ENCODE measurements at regions not wholly inside any gene's neighbourhood (a gene's known extent, or its start where the extent isn't known, plus 50 kb on each side); places are given as distances from the start of the nearest gene placed in this dataset.

DNA sequence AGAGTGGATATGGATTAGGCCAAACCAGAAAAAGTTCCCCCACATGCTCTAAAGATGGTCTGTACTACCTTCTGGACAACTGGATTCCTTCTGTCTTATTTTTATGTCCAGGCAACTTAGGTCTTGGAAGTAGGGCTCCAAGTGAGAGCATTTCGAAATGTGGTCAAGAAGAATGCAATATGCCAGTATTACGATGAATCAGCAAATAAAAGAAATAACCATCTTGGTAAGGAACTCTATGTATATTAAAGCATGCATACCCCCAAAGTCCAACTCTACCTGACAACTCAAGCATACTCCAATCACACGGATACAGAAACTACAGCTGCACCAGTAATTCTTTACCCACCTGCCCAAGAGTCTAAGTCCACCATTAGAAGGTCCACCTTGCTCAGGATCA lies 234.5 kb downstream of the HNRNPD start:
- TF ChIP-seq, protein P1, sequence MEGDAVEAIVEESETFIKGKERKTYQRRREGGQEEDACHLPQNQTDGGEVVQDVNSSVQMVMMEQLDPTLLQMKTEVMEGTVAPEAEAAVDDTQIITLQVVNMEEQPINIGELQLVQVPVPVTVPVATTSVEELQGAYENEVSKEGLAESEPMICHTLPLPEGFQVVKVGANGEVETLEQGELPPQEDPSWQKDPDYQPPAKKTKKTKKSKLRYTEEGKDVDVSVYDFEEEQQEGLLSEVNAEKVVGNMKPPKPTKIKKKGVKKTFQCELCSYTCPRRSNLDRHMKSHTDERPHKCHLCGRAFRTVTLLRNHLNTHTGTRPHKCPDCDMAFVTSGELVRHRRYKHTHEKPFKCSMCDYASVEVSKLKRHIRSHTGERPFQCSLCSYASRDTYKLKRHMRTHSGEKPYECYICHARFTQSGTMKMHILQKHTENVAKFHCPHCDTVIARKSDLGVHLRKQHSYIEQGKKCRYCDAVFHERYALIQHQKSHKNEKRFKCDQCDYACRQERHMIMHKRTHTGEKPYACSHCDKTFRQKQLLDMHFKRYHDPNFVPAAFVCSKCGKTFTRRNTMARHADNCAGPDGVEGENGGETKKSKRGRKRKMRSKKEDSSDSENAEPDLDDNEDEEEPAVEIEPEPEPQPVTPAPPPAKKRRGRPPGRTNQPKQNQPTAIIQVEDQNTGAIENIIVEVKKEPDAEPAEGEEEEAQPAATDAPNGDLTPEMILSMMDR (IDR thresholded peaks at IDR 0.05; ENCODE audit: control extremely low read depth, extremely low read depth) = no peak
- ATAC-seq (ENCODE audit: insufficient read depth, low FRiP score) = no peak
- Histone ChIP-seq H3K9ac (ENCODE audit: insufficient read depth in 1 of 2, low read length in 2 of 2) (no peak overlapping the region), H3K36me3 (ENCODE audit: control insufficient read depth in 4 of 4, insufficient read depth in 4 of 4, low read length in 4 of 4) (no peaks in the 10 kb centered on the region), H3K27me3 (ENCODE audit: control insufficient read depth in 3 of 3, insufficient read depth in 3 of 3, low read length in 2 of 3) (no peaks in the 10 kb centered on the region), H3K4me1 (ENCODE audit: control insufficient read depth in 5 of 5, insufficient read depth in 5 of 5, low read length in 5 of 5) (no peaks in the 10 kb centered on the region), H3K9me3 (ENCODE audit: control insufficient read depth in 4 of 4, insufficient read depth in 3 of 4, low read length in 3 of 4) (no peaks in the 10 kb centered on the region), H3K4me3 (no peak overlapping the region), H3K27ac (ENCODE audit: low read depth in 1 of 2, low read length in 1 of 2) (no peak overlapping the region)
- 94 to 95% methylated on average over 3 of the region's 3 CpGs for WGBS, 2 donors
- no peak for DNase-seq

- no peak for ATAC-seq (ENCODE audit: insufficient read depth, low FRiP score)
- H3K27me3 ChIP-seq (ENCODE audit: control insufficient read depth in 3 of 3, insufficient read depth in 3 of 3, low read length in 2 of 3) = no peaks in the 10 kb centered on the region
- H3K9me3 ChIP-seq (ENCODE audit: control insufficient read depth in 4 of 4, insufficient read depth in 3 of 4, low read length in 3 of 4) = no peaks in the 10 kb centered on the region
- no peak overlapping the region for H3K27ac ChIP-seq (ENCODE audit: low read depth in 1 of 2, low read length in 1 of 2)
- H3K9ac ChIP-seq (ENCODE audit: insufficient read depth in 1 of 2, low read length in 2 of 2) = no peak overlapping the region
- DNase-seq = no peak
- WGBS, 2 donors = 69 to 72% methylated on average over 4 of the region's 4 CpGs
- H3K36me3 ChIP-seq (ENCODE audit: control insufficient read depth in 4 of 4, insufficient read depth in 4 of 4, low read length in 4 of 4) = no peaks in the 10 kb centered on the region
- no peak overlapping the region for H3K4me3 ChIP-seq
- TF ChIP-seq, protein P1 (IDR thresholded peaks at IDR 0.05; ENCODE audit: control extremely low read depth, extremely low read depth) = no peak
- no peaks in the 10 kb centered on the region for H3K4me1 ChIP-seq (ENCODE audit: control insufficient read depth in 5 of 5, insufficient read depth in 5 of 5, low read length in 5 of 5)
These were observed 235.4 kb downstream of the HNRNPD start for GRCh38 chr4:82138374-82138773.

DNA sequence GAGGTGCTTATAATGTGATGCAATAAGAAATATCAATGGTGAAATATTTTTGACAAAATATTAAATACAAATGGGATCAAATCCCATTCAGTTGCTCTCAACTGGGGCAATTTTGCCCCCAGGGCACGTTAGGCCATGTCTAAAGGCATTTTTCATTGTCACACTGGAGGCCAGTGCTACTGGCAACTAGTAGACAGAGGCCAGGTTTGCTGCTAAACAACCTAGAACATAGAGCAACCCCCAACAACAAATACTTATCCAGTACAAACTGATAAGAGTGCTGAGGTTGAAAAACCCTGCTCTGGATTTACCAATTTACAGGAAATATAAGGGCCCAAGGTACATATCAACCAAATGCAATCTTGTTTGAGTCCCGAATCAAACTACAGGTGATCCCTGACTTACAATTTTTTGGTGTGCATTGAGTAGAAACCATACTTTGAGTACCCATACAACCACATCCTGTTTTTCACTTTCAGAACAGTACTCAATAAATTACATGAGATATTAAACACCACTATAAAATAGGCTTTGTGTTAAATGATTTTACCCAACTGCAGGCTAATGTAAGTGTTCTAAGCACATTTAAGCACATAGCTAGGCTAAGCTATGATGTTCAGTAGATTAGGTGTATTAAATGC lies 237.5 kb downstream of the HNRNPD start:
- ATAC-seq (ENCODE audit: insufficient read depth, low FRiP score) (no peak), DNase-seq (no peak)
- H3K36me3 ChIP-seq (ENCODE audit: control insufficient read depth in 4 of 4, insufficient read depth in 4 of 4, low read length in 4 of 4) = no peaks in the 10 kb centered on the region
- no peaks in the 10 kb centered on the region for H3K27me3 ChIP-seq (ENCODE audit: control insufficient read depth in 3 of 3, insufficient read depth in 3 of 3, low read length in 2 of 3)
- no peak overlapping the region for H3K27ac ChIP-seq (ENCODE audit: low read depth in 1 of 2, low read length in 1 of 2)
- TF ChIP-seq, protein P1 (IDR thresholded peaks at IDR 0.05; ENCODE audit: control extremely low read depth, extremely low read depth) = no peak
- no peak overlapping the region for H3K4me3 ChIP-seq
- no peaks in the 10 kb centered on the region for H3K4me1 ChIP-seq (ENCODE audit: control insufficient read depth in 5 of 5, insufficient read depth in 5 of 5, low read length in 5 of 5)
- no peak overlapping the region for H3K9ac ChIP-seq (ENCODE audit: insufficient read depth in 1 of 2, low read length in 2 of 2)
- 56 to 57% methylated on average over 2 of the region's 2 CpGs for WGBS, 2 donors
- no peaks in the 10 kb centered on the region for H3K9me3 ChIP-seq (ENCODE audit: control insufficient read depth in 4 of 4, insufficient read depth in 3 of 4, low read length in 3 of 4)

DNA sequence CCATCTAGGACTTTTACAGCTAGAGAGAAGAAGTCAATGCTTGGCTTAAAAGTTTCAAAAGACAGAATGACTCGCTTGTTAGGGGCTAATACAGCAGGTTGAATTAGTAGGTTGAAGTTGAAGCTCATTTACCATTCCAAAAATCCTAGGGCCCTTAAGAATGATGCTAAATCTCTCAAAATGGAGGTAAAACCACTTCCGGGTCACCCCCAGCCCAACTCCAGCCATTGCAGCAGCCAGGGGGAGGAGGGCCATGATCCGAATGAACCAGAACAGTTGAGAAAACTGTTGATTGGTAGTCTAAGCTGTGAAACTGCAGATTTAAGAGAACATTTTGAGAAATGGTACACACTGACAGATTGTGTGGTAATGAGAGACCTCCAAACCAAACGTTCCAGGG lies 245.4 kb downstream of the HNRNPD start:
- H3K27ac ChIP-seq (ENCODE audit: low read depth in 1 of 2, low read length in 1 of 2) = no peak overlapping the region
- WGBS, 2 donors = 92 to 93% methylated on average over 4 of the region's 4 CpGs
- DNase-seq (no peak), ATAC-seq (ENCODE audit: insufficient read depth, low FRiP score) (no peak)
- no peak overlapping the region for H3K9ac ChIP-seq (ENCODE audit: insufficient read depth in 1 of 2, low read length in 2 of 2)
- no peak overlapping the region for H3K4me3 ChIP-seq
- H3K9me3 ChIP-seq (ENCODE audit: control insufficient read depth in 4 of 4, insufficient read depth in 3 of 4, low read length in 3 of 4) = no peaks in the 10 kb centered on the region
- H3K4me1 ChIP-seq (ENCODE audit: control insufficient read depth in 5 of 5, insufficient read depth in 5 of 5, low read length in 5 of 5) = no peaks in the 10 kb centered on the region
- H3K27me3 ChIP-seq (ENCODE audit: control insufficient read depth in 3 of 3, insufficient read depth in 3 of 3, low read length in 2 of 3) = no peaks in the 10 kb centered on the region
- H3K36me3 ChIP-seq (ENCODE audit: control insufficient read depth in 4 of 4, insufficient read depth in 4 of 4, low read length in 4 of 4) = no peaks in the 10 kb centered on the region
- TF ChIP-seq, protein P1 (IDR thresholded peaks at IDR 0.05; ENCODE audit: control extremely low read depth, extremely low read depth) = no peak
